Bronchial epithelial cell (primary cell): ENCODE measurements at regions not wholly inside any gene's neighbourhood (a gene's known extent, or its start where the extent isn't known, plus 50 kb on each side); places are given as distances from the start of the nearest gene placed in this dataset.

Experiments used
- DNase-seq: peaks from one replicate; pipeline ENCODE4 v3.0.0-alpha.2; 2010; ENCODE audit warnings: low read depth
- FAIRE-seq: peaks from 2 replicates; lab custom pipeline; 2011; peaks lifted over from hg19 to GRCh38; lab: Jason Lieb, UNC
- H3K27me3 ChIP-seq: 2 replicates; pipeline ENCODE4 v1.5.1; 2011; ENCODE audit warnings: low read length; ENCODE audit not compliant: control insufficient read depth, insufficient read depth
- H3K36me3 ChIP-seq: 2 replicates; pipeline ENCODE4 v1.5.1; 2011; ENCODE audit warnings: low read length; ENCODE audit not compliant: control insufficient read depth, insufficient read depth
- H3K4me3 ChIP-seq: 2 replicates; pipeline ENCODE4 v1.5.1; 2011; ENCODE audit warnings: mild to moderate bottlenecking, low read depth, low read length, control low read depth
- TF ChIP-seq, protein P1 (sequence below): IDR thresholded peaks from 2 replicates; pipeline ENCODE4 v1.5.1; 2011; ENCODE audit warnings: mild to moderate bottlenecking, moderate library complexity, low read length, control low read depth, inconsistent platforms; ENCODE audit not compliant: insufficient read depth, severe bottlenecking

DNA sequence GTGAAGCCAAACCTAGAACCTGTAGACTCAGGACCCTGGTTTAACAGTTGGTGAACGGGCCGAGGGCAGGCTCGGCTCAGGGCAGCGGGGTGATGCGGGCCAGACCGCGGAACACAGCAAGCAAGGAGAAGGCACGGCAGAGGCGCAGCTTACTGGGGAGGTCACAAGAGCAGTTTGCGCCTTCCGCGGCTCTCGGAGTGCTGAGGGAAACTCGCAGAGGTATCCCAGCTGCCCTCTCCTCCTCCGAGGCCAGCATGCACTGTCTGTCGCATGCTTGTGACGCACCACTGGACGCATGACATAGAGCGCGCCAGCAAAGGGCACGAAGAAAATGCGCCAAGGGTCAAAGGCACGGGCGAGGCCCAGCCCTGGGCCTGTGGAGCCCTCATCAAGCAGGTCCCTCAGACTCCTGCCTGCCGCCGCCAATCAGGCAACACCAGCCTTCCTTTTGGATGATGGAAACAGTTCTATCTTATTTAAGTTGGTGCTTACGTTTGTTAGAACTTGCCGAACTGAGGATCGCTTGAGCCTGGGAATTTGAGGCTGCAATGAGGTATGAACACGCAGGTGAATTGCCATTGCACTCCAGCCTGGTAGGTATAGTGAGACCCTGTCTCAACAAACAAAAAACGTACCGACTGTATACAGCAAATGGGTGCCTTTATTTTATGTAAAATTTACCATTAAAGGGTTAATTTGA is 574.3 kb upstream of the GHITM start:
- Histone ChIP-seq H3K36me3 (no peaks in the 10 kb centered on the region), H3K27me3 (no peaks in the 10 kb centered on the region), H3K4me3 (no peak overlapping the region)
- DNase-seq (no peak), FAIRE-seq (no peak)
- TF ChIP-seq, protein P1, sequence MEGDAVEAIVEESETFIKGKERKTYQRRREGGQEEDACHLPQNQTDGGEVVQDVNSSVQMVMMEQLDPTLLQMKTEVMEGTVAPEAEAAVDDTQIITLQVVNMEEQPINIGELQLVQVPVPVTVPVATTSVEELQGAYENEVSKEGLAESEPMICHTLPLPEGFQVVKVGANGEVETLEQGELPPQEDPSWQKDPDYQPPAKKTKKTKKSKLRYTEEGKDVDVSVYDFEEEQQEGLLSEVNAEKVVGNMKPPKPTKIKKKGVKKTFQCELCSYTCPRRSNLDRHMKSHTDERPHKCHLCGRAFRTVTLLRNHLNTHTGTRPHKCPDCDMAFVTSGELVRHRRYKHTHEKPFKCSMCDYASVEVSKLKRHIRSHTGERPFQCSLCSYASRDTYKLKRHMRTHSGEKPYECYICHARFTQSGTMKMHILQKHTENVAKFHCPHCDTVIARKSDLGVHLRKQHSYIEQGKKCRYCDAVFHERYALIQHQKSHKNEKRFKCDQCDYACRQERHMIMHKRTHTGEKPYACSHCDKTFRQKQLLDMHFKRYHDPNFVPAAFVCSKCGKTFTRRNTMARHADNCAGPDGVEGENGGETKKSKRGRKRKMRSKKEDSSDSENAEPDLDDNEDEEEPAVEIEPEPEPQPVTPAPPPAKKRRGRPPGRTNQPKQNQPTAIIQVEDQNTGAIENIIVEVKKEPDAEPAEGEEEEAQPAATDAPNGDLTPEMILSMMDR: no peak

DNA sequence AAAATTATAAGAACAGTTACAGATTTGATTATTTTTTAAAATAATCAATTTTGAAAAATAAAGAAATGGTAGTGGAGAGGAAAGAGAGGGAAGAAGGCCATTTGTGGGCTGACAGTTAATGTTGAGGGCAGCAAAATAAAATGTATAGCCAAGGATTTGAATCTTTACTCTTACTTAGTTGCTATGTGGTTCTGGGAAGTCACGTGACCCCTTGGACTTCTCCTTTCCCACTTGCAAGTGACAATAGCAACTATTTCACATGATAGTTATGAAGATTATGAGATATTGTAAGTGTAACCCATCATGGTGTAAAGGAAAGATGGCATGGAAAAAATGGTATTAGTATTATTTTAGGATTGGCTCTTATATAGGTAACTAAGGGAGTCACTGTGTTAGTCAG is 567.3 kb upstream of the GHITM start:
- TF ChIP-seq, protein P1: no peak
- Histone ChIP-seq H3K27me3 (no peaks in the 10 kb centered on the region), H3K36me3 (no peaks in the 10 kb centered on the region), H3K4me3 (no peak overlapping the region)
- DNase-seq (no peak), FAIRE-seq (no peak)

DNA sequence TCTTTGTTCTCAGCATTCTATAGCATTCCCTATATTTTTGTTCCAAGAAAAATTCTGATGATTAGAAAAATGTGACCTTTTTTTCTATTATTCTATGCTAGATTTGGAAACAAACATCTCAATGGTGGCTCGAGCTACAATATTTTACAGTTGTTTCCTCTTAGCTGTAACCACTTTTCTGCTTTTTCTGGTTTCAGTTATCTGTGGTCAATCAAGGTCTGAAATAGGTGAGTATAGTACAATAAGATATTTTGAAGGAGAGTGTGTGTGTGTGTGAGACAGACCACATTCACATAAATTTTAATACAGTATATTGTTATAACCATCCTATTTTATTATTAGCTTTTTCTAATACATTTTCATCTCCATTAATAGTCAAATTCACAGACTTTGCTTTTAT is 564.5 kb upstream of the GHITM start:
- no peaks in the 10 kb centered on the region for H3K27me3 ChIP-seq
- H3K36me3 ChIP-seq: no peaks in the 10 kb centered on the region
- TF ChIP-seq, protein P1: no peak
- H3K4me3 ChIP-seq: no peak overlapping the region
- no peak for DNase-seq
- FAIRE-seq: no peak

GRCh38 chr10:83577421-83577820 is 561.9 kb upstream of the GHITM start:
- H3K36me3 ChIP-seq: no peaks in the 10 kb centered on the region
- H3K27me3 ChIP-seq: no peaks in the 10 kb centered on the region
- no peak for FAIRE-seq
- H3K4me3 ChIP-seq: no peak overlapping the region
- no peak for DNase-seq
- TF ChIP-seq, protein P1: no peak

DNA sequence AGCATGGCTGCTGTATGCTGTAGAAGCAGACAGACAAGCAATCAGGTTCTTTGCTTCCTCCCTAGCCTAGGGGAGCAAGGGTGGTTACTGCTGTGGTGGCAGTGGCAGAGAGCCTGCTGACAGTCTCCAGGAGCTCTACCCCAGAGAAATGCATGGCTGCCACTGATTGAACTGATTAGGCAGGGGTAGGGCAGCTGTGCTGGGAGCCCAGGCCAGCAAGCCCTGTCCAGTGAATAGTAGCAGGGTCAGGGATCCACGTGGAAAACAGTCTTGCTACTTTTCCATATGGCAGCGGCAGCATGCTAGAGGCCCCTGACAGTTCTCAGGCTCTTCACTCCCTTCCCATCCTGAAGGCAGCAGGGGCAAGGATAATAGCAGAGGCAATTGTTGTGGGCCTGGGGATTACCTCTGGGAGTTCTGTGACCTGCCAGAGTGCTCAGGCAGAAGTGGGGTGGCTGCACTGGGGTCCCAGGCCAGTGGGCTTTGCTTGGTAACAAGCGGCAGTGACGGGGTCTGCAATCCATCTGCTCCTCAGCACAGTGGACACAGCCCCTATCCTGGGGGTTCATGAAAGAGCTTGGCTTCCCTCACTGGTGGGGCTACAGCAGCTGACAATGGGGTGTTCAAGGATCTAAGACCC is 558.8 kb upstream of the GHITM start:
- DNase-seq: no peak
- no peaks in the 10 kb centered on the region for H3K36me3 ChIP-seq
- no peak for FAIRE-seq
- no peak overlapping the region for H3K4me3 ChIP-seq
- no peaks in the 10 kb centered on the region for H3K27me3 ChIP-seq
- TF ChIP-seq, protein P1: no peak
